Small intestine (tissue), 7 donors: ENCODE measurements at regions not wholly inside any gene's neighbourhood (a gene's known extent, or its start where the extent isn't known, plus 50 kb on each side); places are given as distances from the start of the nearest gene placed in this dataset.
"Not testable (repeated sequence)": the region's sequence is repeated elsewhere in the genome, so short reads cannot be mapped to it uniquely, and the experiment has no call there.

ENCODE experiments used
- DNase-seq, 2 donors: peaks; one replicate each; pipeline versions ENCODE4 v3.0.0 to v3.0.0-alpha.2; 2013
- FAIRE-seq: peaks from 2 replicates; lab custom pipeline; 2012; peaks lifted over from hg19 to GRCh38; lab: Jason Lieb, UNC
- H3K27ac ChIP-seq, 3 donors: one replicate each; pipeline ENCODE4 v1.5.1; 2013; ENCODE audit warnings: low read length in 2 of 3, mild to moderate bottlenecking in 2 of 3, control low read depth in 1 of 3, inconsistent platforms in 1 of 3, low read depth in 1 of 3, moderate library complexity in 1 of 3
- H3K27me3 ChIP-seq, 3 donors: one replicate each; pipeline ENCODE4 v1.6.1; 2013; ENCODE audit warnings: low read length in 3 of 3, inconsistent platforms in 1 of 3; ENCODE audit not compliant: control insufficient read depth in 3 of 3, insufficient read depth in 3 of 3
- H3K36me3 ChIP-seq, 3 donors: one replicate each; pipeline ENCODE4 v1.6.1; 2013; ENCODE audit warnings: low read length in 3 of 3, inconsistent platforms in 1 of 3, low read depth in 1 of 3, mild to moderate bottlenecking in 1 of 3, moderate library complexity in 1 of 3; ENCODE audit not compliant: control insufficient read depth in 3 of 3, insufficient read depth in 2 of 3
- H3K4me1 ChIP-seq, 3 donors: one replicate each; pipeline ENCODE4 v1.6.1; 2013; ENCODE audit warnings: low read length in 2 of 3, inconsistent platforms in 1 of 3, low read depth in 1 of 3, mild to moderate bottlenecking in 1 of 3, moderate library complexity in 1 of 3; ENCODE audit not compliant: control insufficient read depth in 3 of 3, insufficient read depth in 2 of 3
- H3K4me3 ChIP-seq, 3 donors: one replicate each; pipeline ENCODE4 v1.5.1; 2013; ENCODE audit warnings: low read length in 3 of 3, control low read depth in 1 of 3, inconsistent platforms in 1 of 3, low read depth in 1 of 3, mild to moderate bottlenecking in 1 of 3, moderate library complexity in 1 of 3
- H3K9me3 ChIP-seq, 2 donors: one replicate each; pipeline ENCODE4 v1.6.1; 2013; ENCODE audit warnings: low read depth in 1 of 2, low read length in 1 of 2; ENCODE audit not compliant: control insufficient read depth in 2 of 2, insufficient read depth in 1 of 2
- WGBS, 3 donors: extraction: QIAGEN DNeasy Blood & Tissue Kit; methylation state at CpG; one replicate each; pipeline ENCODE4 v1.1.7; 2013; 5-methylcytosine and 5-hydroxymethylcytosine counted together
- donor health status: healthy with polysubstance abuse.
- donor health status: control.
- donor health status: control.
- donor health status: Bipolar disorder and iron deficiency.
- donor health status: healthy.

DNA sequence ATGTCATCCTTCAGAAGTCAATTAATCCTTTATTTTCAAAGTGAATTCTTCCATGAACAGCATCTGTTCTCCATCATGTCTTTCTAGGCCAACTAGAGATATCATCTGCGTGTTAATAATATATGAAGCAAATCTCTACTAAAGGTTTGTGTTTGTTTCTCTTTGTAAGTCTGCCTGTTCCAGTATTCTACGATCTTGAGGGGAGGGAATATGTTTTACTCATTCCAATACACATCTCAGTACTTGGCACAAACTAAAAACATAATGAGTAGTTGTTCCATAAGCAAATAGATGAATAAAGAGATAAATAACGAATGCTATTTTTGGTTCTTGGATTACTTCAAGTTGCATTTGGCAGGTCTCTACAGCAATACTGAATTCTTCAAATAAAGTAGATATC, 470.7 kb upstream of the GRIN3A start:
- 60 to 62% (median 61%) methylated on average over 3 of the region's 3 CpGs for WGBS, 3 donors
- no peaks in the 10 kb centered on the region for H3K36me3 ChIP-seq

DNA sequence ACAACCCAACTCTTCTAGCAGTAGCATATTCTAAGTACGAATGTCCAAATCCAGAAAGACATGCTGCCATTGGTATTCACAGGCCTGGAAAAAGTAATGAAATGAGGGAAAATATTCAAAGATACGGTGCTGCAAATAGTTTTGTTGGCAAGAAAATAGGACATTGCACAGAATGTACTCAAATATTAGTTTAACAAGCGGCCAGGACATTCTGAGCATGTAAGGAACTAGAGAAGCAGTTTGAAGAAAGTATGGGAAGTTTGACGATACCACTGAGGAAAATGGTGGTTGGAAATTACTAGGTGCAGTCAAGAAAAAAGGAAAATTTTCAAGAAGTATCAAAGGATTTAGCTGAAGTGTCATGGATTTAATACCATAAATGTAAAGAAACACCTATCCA, 468.0 kb upstream of the GRIN3A start:
- FAIRE-seq = no peak
- Histone ChIP-seq H3K4me1 (no peaks in the 10 kb centered on the region), H3K9me3 (no peaks in the 10 kb centered on the region), H3K27ac (no peak overlapping the region), H3K36me3 (no peaks in the 10 kb centered on the region), H3K27me3 (no peaks in the 10 kb centered on the region), H3K4me3 (no peak overlapping the region)
- WGBS, 3 donors = 85 to 89% (median 87%) methylated on average over 4 of the region's 4 CpGs
- DNase-seq = no peak

More for the DNA sequence above, 470.7 kb upstream of the GRIN3A start:
- no peak for FAIRE-seq
- no peak overlapping the region for H3K4me3 ChIP-seq
- no peaks in the 10 kb centered on the region for H3K9me3 ChIP-seq
- no peaks in the 10 kb centered on the region for H3K4me1 ChIP-seq
- H3K27ac ChIP-seq = no peak overlapping the region
- DNase-seq = no peak
- H3K27me3 ChIP-seq = no peaks in the 10 kb centered on the region

DNA sequence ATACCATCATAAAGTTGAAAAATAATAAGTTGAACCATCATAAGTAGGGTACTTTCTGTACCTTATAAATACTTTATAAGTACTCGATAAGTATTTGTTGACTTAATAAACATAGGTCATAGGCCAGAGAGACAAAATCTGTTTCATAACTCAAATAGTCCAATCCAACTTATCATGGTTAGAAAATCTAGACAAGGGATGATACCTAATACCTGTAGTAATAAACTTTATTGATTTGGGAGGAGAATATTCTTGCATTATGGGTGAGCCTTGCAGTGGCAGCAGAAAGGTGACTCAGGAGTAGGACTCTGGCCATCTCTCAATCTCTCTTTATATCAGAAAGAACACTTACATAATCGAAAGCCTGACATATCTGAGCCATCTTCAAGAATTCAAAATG, 466.8 kb upstream of the GRIN3A start:
- H3K36me3 ChIP-seq = no peaks in the 10 kb centered on the region
- no peaks in the 10 kb centered on the region for H3K4me1 ChIP-seq
- 59 to 77% (median 68%) methylated on average over 2 of the region's 2 CpGs for WGBS, 3 donors
- H3K4me3 ChIP-seq = no peak overlapping the region
- DNase-seq (no peak), FAIRE-seq (no peak)
- no peak overlapping the region for H3K27ac ChIP-seq
- no peaks in the 10 kb centered on the region for H3K9me3 ChIP-seq
- H3K27me3 ChIP-seq = no peaks in the 10 kb centered on the region

DNA sequence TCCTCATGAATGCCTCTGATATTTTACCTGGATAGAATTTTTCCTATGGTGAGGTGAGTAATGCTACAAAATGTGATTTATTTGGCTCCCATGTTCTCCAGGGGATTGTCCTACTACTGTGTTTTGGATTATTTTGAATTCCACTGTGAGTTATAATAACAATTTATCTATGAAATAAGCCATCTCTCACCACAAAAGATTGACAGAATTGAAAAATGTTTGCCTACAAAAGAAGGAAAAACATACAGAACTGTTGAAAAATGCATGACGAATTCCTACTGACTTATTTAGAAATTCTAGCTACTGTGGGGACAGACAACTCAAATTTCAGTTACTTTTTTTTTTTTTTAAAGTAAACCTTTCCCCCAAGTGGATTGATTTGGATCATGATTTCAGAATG, 463.7 kb upstream of the GRIN3A start:
- Histone ChIP-seq H3K36me3 (no peaks in the 10 kb centered on the region), H3K27ac (no peak overlapping the region), H3K9me3 (no peaks in the 10 kb centered on the region), H3K4me3 (no peak overlapping the region), H3K4me1 (no peaks in the 10 kb centered on the region), H3K27me3 (no peaks in the 10 kb centered on the region)
- DNase-seq (no peak), FAIRE-seq (no peak)
- WGBS, 3 donors = 72 to 81% (median 80%) methylated on average over 1 of the region's 1 CpG

DNA sequence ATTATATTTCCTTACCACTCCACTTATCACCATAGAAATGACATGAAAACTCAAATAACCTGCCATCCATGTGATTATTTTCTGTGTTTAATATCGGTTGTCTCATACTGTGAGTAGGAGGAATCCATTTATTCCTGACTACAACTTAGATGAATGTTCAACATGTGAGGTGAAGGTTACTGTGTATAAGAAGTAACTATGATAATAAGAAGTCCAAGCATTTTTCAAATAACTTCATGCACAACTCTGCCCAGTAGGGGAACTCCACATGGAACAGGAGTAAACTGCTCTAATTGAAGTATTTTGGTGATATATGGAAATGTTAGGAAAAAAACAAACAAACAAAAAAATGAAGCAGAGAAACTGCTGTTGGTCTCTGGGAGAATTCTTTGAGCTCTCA, 447.5 kb upstream of the GRIN3A start:
- DNase-seq (no peak), FAIRE-seq (no peak)
- no peaks in the 10 kb centered on the region for H3K4me1 ChIP-seq
- H3K36me3 ChIP-seq = no peaks in the 10 kb centered on the region
- no peak overlapping the region for H3K4me3 ChIP-seq
- no peaks in the 10 kb centered on the region for H3K9me3 ChIP-seq
- no peak overlapping the region for H3K27ac ChIP-seq
- no peaks in the 10 kb centered on the region for H3K27me3 ChIP-seq
- 52 to 78% (median 68%) methylated on average over 1 of the region's 1 CpG for WGBS, 3 donors

DNA sequence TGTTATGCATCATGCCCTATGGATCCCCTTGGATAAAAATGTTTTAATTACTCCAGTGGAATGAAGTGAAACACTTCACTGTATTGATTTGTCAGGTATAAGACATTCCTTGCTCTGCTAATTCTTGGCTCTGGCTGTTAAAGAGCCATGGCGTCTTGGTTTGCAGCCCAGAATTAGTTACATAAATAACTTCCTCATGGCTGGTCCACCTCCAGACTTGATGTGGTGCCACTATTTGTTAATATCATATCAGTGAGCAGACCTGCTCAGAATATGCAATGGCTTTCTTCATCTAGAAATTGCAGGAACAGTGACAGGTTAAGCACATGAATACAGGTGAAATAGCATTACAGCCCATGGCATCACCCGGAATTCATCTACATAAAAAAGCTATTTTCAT, 446.9 kb upstream of the GRIN3A start:
- H3K4me1 ChIP-seq = no peaks in the 10 kb centered on the region
- H3K36me3 ChIP-seq = no peaks in the 10 kb centered on the region
- DNase-seq (no peak), FAIRE-seq (no peak)
- WGBS, 3 donors = 73 to 85% (median 74%) methylated on average over 2 of the region's 2 CpGs
- H3K27ac ChIP-seq = no peak overlapping the region
- no peaks in the 10 kb centered on the region for H3K27me3 ChIP-seq
- H3K9me3 ChIP-seq = no peaks in the 10 kb centered on the region
- no peak overlapping the region for H3K4me3 ChIP-seq

DNA sequence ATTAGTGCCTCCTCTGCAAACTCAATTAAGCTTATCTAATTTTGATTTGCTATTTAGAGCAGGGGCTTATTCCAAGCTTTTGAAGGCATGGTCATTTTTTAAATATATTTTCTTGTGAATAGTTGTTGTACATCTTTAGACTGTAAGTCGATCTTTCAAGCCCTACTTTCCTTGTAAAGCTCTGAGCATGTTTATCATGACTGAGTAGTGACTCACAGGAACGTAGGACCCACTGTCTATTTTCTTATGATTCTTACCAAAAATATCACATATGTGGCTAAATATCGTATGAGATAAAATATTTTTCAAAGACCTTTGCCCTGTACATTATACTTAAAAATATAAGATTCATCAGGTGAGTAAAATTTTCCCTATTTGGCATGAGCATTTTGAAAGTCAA, 440.4 kb upstream of the GRIN3A start:
- Histone ChIP-seq H3K9me3 (peaks cover 0 to 4% of the 10 kb centered on the region in 2 donors), H3K27me3 (no peaks in the 10 kb centered on the region), H3K36me3 (no peaks in the 10 kb centered on the region), H3K4me3 (no peak overlapping the region), H3K4me1 (no peaks in the 10 kb centered on the region), H3K27ac (no peak overlapping the region)
- DNase-seq (no peak), FAIRE-seq (no peak)
- WGBS, 3 donors = 50 to 65% (median 63%) methylated on average over 3 of the region's 3 CpGs

DNA sequence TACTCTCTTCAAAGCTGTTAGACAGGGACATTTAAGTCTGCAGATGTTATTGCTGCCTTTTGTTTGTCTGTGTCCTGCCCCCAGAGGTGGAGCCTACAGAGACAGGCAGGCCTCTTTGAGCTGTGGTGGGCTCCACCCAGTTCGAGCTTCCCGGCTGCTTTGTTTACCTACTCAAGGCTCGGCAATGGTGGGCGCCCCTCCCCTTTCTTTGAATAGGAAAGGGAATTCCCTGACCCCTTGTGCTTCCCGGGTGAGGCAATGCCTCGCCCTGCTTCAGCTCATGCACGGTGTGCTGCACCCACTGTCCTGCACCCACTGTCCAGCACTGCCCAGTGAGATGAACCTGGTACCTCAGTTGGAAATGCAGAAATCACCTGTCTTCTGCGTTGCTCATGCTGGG, 435.8 kb upstream of the GRIN3A start:
- WGBS, 3 donors = 82 to 87% (median 86%) methylated on average over 8 of the region's 8 CpGs
- H3K27me3 ChIP-seq, H3K27ac ChIP-seq, H3K4me3 ChIP-seq, FAIRE-seq, DNase-seq, H3K36me3 ChIP-seq, H3K4me1 ChIP-seq, H3K9me3 ChIP-seq: not testable (repeated sequence)

DNA sequence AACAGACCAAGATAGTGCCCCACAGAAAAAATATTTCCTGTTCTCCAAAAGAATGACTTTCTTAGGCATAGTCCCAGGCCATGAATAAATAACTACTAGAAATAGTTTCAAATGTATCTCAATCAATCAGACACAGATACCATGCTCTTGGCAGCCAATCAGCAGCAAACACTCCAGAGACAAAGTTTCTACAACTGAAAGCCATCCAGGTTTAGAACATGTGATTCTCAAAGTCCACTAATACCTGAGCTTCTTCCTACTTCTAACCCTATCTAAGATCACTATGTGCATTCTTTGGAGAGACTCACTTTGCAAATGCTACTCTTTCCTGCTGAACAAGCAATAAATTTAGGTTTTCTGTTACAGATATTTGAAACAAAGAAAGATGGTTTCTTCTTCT, 425.8 kb upstream of the GRIN3A start:
- DNase-seq (no peak), FAIRE-seq (no peak)
- no peaks in the 10 kb centered on the region for H3K9me3 ChIP-seq
- H3K4me3 ChIP-seq = no peak overlapping the region
- H3K27me3 ChIP-seq = no peaks in the 10 kb centered on the region
- H3K36me3 ChIP-seq = no peaks in the 10 kb centered on the region
- no peaks in the 10 kb centered on the region for H3K4me1 ChIP-seq
- H3K27ac ChIP-seq = no peak overlapping the region
